ENCODE measurements at regions not wholly inside any gene's neighbourhood (a gene's known extent, or its start where the extent isn't known, plus 50 kb on each side); places are given as distances from the start of the nearest gene placed in this dataset.
A peak's percentile ranks its signal among the peaks of the same experiment; 100 is the strongest.

- peak; percentile 89 for DNase-seq (ENCODE audit: low read depth in 2 of 2)
Measured at GRCh38 chr13:76711550-76712182, 174.5 kb downstream of the KCTD12 start.

GRCh38 chr13:76709851-76710250, 176.4 kb downstream of the KCTD12 start:
- DNase-seq (ENCODE audit: low read depth in 2 of 2), result no peak

- no peak for DNase-seq (ENCODE audit: low read depth in 2 of 2)
Measured at GRCh38 chr13:76708138-76708688, 178.0 kb downstream of the KCTD12 start.

GRCh38 chr13:76707360-76707759, 178.8 kb downstream of the KCTD12 start:
- DNase-seq (ENCODE audit: low read depth in 2 of 2), result peak; percentile 44 to 46

- no peak for DNase-seq (ENCODE audit: low read depth in 2 of 2)
Measured at GRCh38 chr13:76703621-76704288, 182.4 kb downstream of the KCTD12 start.

GRCh38 chr13:76703216-76703615, 183.0 kb downstream of the KCTD12 start:
- no peak for DNase-seq (ENCODE audit: low read depth in 2 of 2)

GRCh38 chr13:76697288-76697687, 188.9 kb downstream of the KCTD12 start:
- no peak for DNase-seq (ENCODE audit: low read depth in 2 of 2)

- peak; percentile 18 to 32 for DNase-seq (ENCODE audit: low read depth in 2 of 2)
Measured at GRCh38 chr13:76696370-76696769, 189.8 kb downstream of the KCTD12 start.

- no peak for DNase-seq (ENCODE audit: low read depth in 2 of 2)
Measured at GRCh38 chr13:76693086-76693485, 193.1 kb downstream of the KCTD12 start.

- DNase-seq (ENCODE audit: low read depth in 2 of 2), result no peak
Measured at GRCh38 chr13:76692346-76692745, 193.9 kb downstream of the KCTD12 start.

- no peak for DNase-seq (ENCODE audit: low read depth in 2 of 2)
Measured at GRCh38 chr13:76690611-76691010, 195.6 kb downstream of the KCTD12 start.

- no peak for DNase-seq (ENCODE audit: low read depth in 2 of 2)
Measured at GRCh38 chr13:76687467-76687866, 198.7 kb downstream of the KCTD12 start.

- DNase-seq (ENCODE audit: low read depth in 2 of 2), result no peak
Measured at GRCh38 chr13:76685938-76686337, 200.3 kb downstream of the KCTD12 start.

- no peak for DNase-seq (ENCODE audit: low read depth in 2 of 2)
Measured at GRCh38 chr13:76684336-76684735, 201.9 kb downstream of the KCTD12 start.

- no peak for DNase-seq (ENCODE audit: low read depth in 2 of 2)
Measured at GRCh38 chr13:76683854-76684253, 202.4 kb downstream of the KCTD12 start.

- DNase-seq (ENCODE audit: low read depth in 2 of 2), result no peak
Measured at GRCh38 chr13:76683168-76683567, 203.0 kb downstream of the KCTD12 start.

- no peak for DNase-seq (ENCODE audit: low read depth in 2 of 2)
Measured at GRCh38 chr13:76680112-76680511, 206.1 kb downstream of the KCTD12 start.

GRCh38 chr13:76677043-76677442, 209.2 kb downstream of the KCTD12 start:
- no peak for DNase-seq (ENCODE audit: low read depth in 2 of 2)

- DNase-seq (ENCODE audit: low read depth in 2 of 2), result no peak
Measured at GRCh38 chr13:76672420-76672819, 213.8 kb downstream of the KCTD12 start.

GRCh38 chr13:76668716-76669115, 217.5 kb downstream of the KCTD12 start:
- DNase-seq (ENCODE audit: low read depth in 2 of 2), result no peak

- DNase-seq (ENCODE audit: low read depth in 2 of 2), result no peak
Measured at GRCh38 chr13:76668141-76668540, 218.1 kb downstream of the KCTD12 start.

GRCh38 chr13:76667551-76667950, 218.7 kb downstream of the KCTD12 start:
- DNase-seq (ENCODE audit: low read depth in 2 of 2), result peak; percentile 44 to 49

GRCh38 chr13:76663592-76664335, 222.4 kb downstream of the KCTD12 start:
- DNase-seq (ENCODE audit: low read depth in 2 of 2), result no peak

Data from fibroblast of skin of left quadriceps (primary cell).